ENCODE measurements at regions not wholly inside any gene's neighbourhood (a gene's known extent, or its start where the extent isn't known, plus 50 kb on each side); places are given as distances from the start of the nearest gene placed in this dataset.
"Not testable (repeated sequence)": the region's sequence is repeated elsewhere in the genome, so short reads cannot be mapped to it uniquely, and the experiment has no call there.

- no peak for DNase-seq
Measured at GRCh38 chr10:16242859-16243613, 193.8 kb upstream of the PTER start.

DNA sequence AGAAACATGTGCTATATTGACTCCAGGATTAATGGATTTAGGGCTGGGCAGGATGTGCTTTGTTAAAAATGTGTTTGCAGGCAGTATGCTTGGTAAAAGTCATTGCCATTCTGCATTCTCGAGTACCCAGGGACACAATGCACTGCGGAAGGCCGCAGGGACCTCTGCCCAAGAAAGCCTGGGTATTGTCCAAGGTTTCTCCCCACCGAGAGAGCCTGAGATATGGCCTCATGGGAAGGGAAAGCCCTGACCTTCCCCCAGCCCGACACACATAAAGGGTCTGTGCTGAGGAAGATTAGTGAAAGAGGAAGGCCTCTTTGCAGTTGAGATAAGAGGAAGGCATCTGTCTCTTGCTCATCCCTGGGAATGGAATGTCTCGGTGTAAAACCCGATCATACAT, 186.7 kb upstream of the PTER start:
- DNase-seq = not testable (repeated sequence)

- no peak for DNase-seq
Measured at GRCh38 chr10:16256336-16256735, 180.5 kb upstream of the PTER start.

- DNase-seq = no peak
Measured at GRCh38 chr10:16258291-16259040, 178.3 kb upstream of the PTER start.

DNA sequence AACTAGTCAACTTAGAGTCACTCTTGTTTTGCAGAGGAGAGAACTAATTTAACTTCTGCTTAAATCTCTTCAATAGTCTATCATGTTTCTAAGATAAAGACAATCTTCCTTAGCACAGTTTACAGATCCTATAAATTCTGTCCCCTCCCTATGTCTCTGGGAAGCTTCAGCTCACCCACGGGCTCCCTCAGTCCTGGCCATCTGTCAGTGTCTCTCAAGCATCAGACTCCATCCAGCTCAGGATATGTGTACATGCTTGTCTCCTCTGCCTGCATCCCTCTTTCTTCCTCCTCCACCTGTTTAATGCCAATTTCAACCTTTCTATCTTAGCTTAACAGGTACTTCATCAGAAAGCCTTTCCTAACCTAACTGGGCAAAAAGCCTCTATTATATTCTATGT, 177.1 kb upstream of the PTER start:
- DNase-seq = no peak

DNA sequence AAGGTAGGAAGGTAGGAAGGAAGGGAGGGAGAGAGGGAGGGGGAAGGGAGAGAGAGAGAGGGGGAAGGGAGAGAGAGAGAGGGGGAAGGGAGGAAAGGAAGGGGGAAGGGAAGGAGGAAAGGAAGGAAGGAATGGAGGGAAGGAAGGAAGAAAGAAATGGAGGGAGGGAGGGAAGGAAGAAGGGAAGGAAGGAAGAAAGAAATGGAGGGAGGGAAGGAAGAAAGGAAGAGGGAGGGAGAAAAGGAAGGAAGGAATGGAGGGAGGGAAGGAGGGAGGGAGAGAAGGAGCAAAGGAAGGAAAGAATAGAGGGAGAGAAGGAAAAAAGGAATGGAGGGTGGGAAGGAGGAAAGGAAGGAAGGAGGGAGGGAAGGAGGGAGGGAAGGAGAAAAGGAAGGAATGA, 176.4 kb upstream of the PTER start:
- no peak for DNase-seq

DNA sequence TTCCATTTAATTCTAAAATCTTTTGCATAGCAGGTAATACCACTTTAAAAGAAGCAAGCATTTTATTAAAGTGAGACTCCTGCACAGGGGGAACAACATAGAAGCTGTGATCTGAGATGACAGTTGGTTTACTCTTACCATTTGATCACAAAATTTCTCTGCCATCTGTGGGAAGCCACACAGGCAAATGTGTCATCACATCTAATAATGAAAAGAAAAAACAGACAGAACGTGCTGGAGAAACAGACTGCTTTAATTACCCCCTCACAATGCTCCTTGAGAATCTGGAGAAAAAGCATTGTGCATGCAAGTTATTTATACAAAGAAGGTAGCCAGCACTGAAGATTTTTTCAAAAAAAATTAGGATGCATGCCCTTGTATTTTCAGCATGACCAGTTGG, 165.2 kb upstream of the PTER start:
- DNase-seq = no peak

DNA sequence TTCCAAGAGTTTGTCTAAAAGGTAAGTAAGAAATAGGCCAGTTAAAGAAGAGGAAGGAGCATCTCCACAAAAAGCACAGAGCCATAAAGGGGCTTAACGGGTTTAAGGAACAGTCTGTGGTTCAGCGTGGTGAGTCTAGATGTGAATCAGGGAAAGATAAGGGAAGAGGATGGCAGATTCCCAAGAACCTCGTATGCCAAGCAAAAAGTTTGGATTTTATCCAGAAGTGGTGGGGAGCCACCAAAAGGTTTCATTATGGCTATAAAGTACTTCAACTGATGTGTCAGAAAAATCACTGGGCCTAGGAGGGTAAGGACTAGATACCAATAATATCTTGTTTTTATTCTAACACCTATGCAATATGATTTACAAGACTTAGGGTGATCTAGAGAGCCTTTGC, 161.9 kb upstream of the PTER start:
- no peak for DNase-seq

- DNase-seq = no peak
Measured at GRCh38 chr10:16280595-16280994, 156.2 kb upstream of the PTER start.

GRCh38 chr10:16292366-16292765, 144.4 kb upstream of the PTER start:
- DNase-seq = no peak

- no peak for DNase-seq
Measured at GRCh38 chr10:16297069-16297468, 139.7 kb upstream of the PTER start.

DNA sequence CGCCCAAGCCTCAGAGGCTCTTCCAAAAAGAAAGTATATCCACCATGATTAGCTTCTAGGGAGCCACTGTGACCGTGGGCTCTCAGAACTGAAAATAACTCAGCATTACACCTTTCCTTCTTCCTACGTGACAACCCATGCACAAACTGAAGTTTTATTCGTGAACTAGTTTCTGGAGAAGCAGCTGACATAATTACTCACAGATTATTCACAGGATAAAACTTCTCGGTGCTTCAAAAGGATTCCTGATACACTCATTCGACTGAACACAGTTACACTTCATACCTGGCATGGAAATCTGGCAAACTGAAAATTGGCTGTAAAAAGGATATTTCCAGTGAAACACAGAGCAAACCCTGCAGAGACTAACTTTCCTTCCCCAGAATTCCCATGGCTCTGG, 139.2 kb upstream of the PTER start:
- no peak for DNase-seq

DNA sequence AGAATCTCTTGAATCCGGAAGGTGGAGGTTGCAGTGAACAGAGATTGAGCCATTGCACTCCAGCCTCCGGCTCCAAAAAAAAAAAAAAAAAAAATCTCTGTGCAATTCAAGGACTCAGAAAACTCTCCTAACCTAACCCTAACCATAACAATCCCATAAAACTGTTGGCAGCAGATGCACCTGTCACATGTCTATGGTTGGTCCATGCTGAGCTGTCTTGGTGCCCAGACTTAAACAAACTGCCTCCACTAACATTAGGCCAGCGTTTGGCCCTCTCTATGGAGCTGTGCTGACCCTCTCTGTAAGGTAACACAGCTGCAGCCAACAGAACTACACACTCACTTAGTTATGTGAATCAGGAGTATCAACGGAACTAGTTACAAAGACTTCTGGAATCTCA, 132.5 kb upstream of the PTER start:
- no peak for DNase-seq

DNA sequence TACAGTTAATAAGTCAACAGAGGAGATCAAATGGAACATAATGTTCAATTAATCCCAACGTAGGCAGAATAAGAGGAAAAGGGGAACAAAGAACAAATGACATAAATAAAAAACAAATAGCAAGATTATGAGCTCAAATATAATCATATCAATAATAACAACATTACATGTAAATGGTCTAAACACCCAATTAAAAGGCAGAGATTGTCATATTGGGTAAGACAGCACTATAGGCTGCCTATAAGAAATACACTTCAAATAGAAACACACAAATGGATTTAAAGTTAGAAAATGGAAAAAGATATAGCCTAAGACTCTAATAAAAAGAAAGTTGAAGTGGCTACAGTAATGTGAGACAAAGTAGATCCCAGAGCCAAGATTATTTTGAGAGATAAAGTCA, 126.4 kb upstream of the PTER start:
- DNase-seq = no peak

DNA sequence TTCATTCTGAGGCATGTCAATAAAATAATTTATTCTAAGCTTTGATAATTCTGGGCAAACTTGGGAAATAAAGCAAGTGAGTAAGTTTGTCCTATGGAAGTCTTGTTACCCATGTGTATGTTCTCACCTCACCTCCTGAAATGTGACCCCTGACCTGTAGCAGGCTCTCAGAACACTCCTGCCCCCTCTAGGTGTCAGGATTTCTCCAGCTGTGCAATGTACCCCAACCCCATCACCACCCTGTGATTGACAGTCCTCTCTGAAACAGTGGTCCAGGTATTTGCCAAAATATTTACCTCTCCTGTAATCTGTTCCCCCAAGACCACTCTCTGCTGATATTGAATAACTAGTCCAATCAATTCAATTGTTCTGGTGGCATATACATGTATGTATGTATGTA, 122.6 kb upstream of the PTER start:
- no peak for DNase-seq

- DNase-seq = no peak
Measured at GRCh38 chr10:16316733-16317390, 119.9 kb upstream of the PTER start.

DNA sequence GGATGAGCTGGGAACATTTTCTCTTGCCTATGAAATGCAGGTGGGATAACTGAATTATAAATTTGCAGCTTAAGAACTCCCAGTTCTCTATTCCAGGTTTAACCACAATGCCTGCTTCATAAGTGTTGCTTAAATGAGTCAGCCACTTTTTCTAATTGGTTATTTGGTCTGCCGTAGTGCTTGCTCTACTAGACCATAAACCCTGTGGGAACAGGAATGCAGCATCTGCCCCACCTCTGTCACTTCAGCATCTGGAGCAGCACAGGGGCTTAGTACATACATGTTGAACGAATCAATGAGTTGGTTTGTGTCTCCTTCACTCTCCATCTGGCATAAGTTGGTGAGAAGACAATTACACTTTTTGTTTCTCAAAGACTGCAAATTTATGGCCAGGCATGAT, 95.2 kb upstream of the PTER start:
- no peak for DNase-seq

DNA sequence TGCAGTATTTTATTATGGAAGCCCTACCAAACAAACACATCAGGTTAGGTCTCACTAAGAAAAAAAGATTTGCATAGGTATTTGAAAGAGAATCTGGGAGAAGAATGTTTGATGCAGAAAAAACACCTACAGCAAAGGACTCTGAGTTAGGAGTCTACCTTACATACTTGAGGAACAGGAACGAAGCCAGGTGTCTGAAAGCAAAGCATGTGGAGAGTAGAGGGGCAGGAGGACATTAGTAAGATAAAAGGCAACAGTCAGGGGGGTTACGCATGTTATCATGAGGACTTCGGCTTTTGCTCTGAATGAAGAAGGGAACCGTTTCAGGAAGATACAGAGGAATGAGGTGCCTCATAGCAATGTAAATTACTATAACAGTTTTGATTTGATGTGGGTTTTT, 87.9 kb upstream of the PTER start:
- DNase-seq = no peak

DNA sequence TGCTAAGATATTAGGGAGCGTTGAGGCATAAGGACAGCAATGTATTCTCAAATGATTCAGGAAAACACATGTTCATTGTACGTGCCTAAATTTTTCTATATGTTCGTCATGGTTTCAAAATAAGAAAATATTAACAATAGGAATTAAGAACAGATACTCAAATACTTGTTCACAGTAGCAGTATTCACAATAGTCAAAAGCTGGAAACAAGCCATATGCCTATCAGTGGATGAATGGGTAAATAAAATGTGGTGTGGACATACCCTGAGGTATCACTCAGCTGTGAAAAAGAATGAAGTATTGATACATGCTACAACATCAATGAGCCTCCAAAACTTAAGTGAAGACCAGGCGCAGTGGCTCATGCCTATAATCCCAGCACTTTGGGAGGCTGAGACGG, 84.7 kb upstream of the PTER start:
- no peak for DNase-seq

- DNase-seq = peak; percentile 3
Measured at GRCh38 chr10:16360001-16360400, 76.8 kb upstream of the PTER start.

DNA sequence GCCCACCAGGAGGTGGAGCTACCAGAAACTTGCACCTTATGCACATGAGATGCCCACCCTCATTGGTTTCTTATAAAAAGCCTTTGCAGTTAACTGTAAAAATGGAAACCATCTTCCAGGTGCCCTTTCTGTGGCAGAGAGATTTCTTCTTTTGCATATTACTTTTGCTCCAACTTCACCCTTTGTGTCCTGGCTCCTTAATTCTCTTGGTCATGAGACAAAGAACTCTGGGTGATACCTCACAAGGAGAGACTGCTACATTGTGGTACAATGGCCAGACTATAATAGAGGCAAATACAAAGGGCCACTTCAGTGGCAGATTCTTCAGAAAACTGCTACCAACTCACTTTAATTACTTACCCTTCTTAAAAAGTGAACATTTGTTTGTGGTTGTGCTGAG, 76.4 kb upstream of the PTER start:
- no peak for DNase-seq

GRCh38 chr10:16361086-16361485, 75.7 kb upstream of the PTER start:
- DNase-seq = no peak

DNA sequence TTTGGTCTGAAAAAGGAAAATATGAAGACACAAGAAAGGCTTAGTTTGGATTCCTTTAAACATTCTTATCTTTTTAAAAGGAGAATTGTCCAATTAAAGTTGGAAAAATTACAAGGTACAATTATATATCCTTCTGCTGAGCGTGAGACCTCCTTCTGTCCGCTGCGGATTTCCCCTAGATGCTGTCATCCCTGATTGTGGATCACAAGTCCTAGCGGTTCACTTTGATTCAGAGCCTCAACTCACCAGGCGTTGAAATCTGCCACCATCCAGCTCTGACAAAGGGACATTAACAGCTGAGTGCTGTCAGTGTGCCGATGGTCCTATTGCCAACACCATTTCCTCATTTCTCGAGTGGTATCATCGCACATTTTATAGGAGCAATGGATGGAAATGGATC, 73.1 kb upstream of the PTER start:
- no peak for DNase-seq

DNA sequence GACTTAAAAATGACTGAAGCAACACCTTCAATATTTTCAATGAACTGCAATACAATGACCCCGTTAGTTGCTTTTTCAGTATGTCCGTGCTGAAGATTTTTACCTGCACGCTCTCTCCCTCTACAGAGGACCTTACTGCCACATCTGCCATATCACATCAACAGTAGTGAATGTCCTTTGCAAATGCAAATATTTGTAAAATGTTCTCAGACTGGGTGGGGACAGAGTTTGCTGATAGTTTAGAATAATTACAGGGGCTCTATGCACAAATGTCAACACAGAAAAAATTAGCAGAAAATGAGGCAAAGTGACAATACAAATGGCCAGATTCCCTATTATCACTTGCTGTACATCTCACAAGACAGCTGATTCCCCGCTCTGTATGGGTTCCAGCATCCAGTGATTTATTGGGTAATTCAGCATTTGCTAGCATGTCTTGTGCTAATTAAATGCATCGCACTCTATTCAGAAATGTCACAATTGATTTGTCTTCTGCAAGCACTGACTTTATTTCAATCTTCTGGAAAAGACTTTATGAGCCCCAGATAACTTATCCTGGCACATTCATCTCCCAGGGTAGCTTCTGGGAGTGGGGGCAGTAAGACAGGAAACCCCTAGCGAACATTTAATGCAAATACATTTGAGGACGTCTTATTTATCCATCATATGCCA, 69.1 kb upstream of the PTER start:
- no peak for DNase-seq
